CD8-positive, alpha-beta memory T cell (primary cell): ENCODE measurements at regions not wholly inside any gene's neighbourhood (a gene's known extent, or its start where the extent isn't known, plus 50 kb on each side); places are given as distances from the start of the nearest gene placed in this dataset.

Experiments
- CTCF ChIA-PET: fragments of 350-600 bp; sonication (Branson Sonifier 250); formaldehyde crosslinking; loops from one replicate; lab custom pipeline; 2021; ENCODE audit warnings: antibody characterized with exemption; lab: Charles Lee
- POLR2A ChIA-PET: fragments of 350-600 bp; sonication (Branson Sonifier 250); formaldehyde crosslinking; loops from one replicate; lab custom pipeline; 2021; ENCODE audit warnings: antibody characterized with exemption; lab: Charles Lee
- DNase-seq, 5 donors: peaks; one replicate each; pipeline versions ENCODE4 v3.0.0 to v3.0.0-alpha.2; 2020 to 2022; ENCODE audit warnings: mixed read lengths in 1 of 5
- H3K27ac ChIP-seq: one replicate; pipeline ENCODE4 v1.7.0; 2013; ENCODE audit warnings: low read depth, mild to moderate bottlenecking, low read length, moderate library complexity
- H3K27me3 ChIP-seq: 2 replicates; pipeline ENCODE4 v1.7.0; 2013; ENCODE audit warnings: low read length, mild to moderate bottlenecking; ENCODE audit not compliant: insufficient read depth, poor library complexity, severe bottlenecking
- H3K36me3 ChIP-seq: 2 replicates; pipeline ENCODE4 v1.7.0; 2013; ENCODE audit warnings: mild to moderate bottlenecking, low read length, moderate library complexity; ENCODE audit not compliant: insufficient read depth
- H3K4me1 ChIP-seq: 2 replicates; pipeline ENCODE4 v1.7.0; 2013; ENCODE audit warnings: mild to moderate bottlenecking, low read length, moderate library complexity; ENCODE audit not compliant: insufficient read depth
- H3K4me3 ChIP-seq: 2 replicates; pipeline ENCODE4 v1.7.0; 2013; ENCODE audit warnings: mild to moderate bottlenecking, low read length
- H3K9me3 ChIP-seq: 2 replicates; pipeline ENCODE4 v1.7.0; 2013; ENCODE audit warnings: mild to moderate bottlenecking, low read length
- H3K27ac Mint-ChIP-seq, 8 donors: one replicate each; pipeline ENCODE4 v1.8.0; 2020 to 2021; ENCODE audit warnings: mixed read lengths in 8 of 8, mild to moderate bottlenecking in 6 of 8, inconsistent platforms in 3 of 8, moderate library complexity in 3 of 8
- H3K27me3 Mint-ChIP-seq, 2 donors: one replicate each; pipeline ENCODE4 v1.8.0; 2020 to 2021; ENCODE audit warnings: mixed read lengths in 2 of 2, mild to moderate bottlenecking in 1 of 2, moderate library complexity in 1 of 2
- H3K36me3 Mint-ChIP-seq, 3 donors: one replicate each; pipeline ENCODE4 v1.8.0; 2020 to 2021; ENCODE audit warnings: mixed read lengths in 3 of 3, inconsistent platforms in 1 of 3, mild to moderate bottlenecking in 1 of 3
- H3K4me1 Mint-ChIP-seq, 3 donors: one replicate each; pipeline ENCODE4 v1.8.0; 2020 to 2021; ENCODE audit warnings: mixed read lengths in 3 of 3, inconsistent platforms in 1 of 3, mild to moderate bottlenecking in 1 of 3
- H3K4me3 Mint-ChIP-seq, 7 donors: one replicate each; pipeline ENCODE4 v1.8.0; 2020 to 2021; ENCODE audit warnings: mixed read lengths in 7 of 7, mild to moderate bottlenecking in 6 of 7, moderate library complexity in 4 of 7, inconsistent platforms in 2 of 7
- H3K9me3 Mint-ChIP-seq, 5 donors: one replicate each; pipeline ENCODE4 v1.8.0; 2020 to 2022; ENCODE audit warnings: mixed read lengths in 5 of 5, mild to moderate bottlenecking in 3 of 5, moderate library complexity in 2 of 5, inconsistent platforms in 1 of 5

DNA sequence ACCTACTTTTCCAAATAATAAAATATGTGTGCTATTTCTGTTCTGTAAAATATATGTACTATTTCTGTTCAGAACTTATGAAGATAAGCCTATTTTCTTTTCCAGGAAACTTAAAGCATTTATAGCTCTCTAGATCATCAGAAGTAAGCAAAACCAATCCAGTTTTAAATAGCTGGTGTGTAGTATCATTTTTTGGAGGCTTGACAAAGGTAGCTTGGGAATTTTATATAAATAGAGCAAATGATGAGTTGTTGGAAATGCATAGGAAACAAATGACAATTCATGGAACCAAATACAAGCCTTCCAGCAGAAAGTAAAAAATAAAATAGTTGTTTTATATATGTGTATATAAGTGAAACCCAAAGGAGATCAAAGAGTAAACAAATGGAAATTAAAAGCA, 1038.1 kb upstream of the ARRDC3 start:
- no peaks in the 10 kb centered on the region for H3K36me3 ChIP-seq
- peaks cover 0 to 21% (median 5%) of the 10 kb centered on the region in 5 donors for H3K9me3 Mint-ChIP-seq
- POLR2A ChIA-PET, result no interaction called here
- H3K4me3 ChIP-seq, result no peak overlapping the region
- H3K27ac ChIP-seq, result no peak overlapping the region
- CTCF ChIA-PET, result no interaction called here
- no peaks in the 10 kb centered on the region for H3K27me3 Mint-ChIP-seq
- DNase-seq, result no peak
- no peaks in the 10 kb centered on the region for H3K4me1 ChIP-seq
- no peak overlapping the region for H3K27ac Mint-ChIP-seq
- no peak overlapping the region for H3K4me3 Mint-ChIP-seq
- H3K27me3 ChIP-seq, result no peaks in the 10 kb centered on the region
- H3K36me3 Mint-ChIP-seq, result no peaks in the 10 kb centered on the region
- no peaks in the 10 kb centered on the region for H3K4me1 Mint-ChIP-seq
- H3K9me3 ChIP-seq, result no peaks in the 10 kb centered on the region

DNA sequence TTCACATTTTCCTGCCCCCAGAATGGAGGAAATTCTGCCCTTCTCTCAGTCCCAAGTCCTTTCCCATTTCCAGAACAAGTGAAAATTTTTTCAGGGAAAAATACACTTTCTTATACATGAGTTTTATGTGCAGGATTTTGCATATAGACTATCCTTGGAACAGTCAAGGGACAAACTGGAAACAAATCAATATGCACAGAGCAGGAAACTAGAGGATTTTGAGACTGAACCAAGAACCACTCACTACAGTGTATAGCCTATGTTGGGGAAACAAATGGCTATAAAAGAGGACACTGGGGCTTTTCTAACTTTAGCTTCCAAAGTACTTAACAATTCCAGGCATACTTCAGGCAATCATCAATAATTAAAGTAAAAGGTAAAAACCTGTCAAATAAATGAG, 1036.1 kb upstream of the ARRDC3 start:
- CTCF ChIA-PET, result no interaction called here

DNA sequence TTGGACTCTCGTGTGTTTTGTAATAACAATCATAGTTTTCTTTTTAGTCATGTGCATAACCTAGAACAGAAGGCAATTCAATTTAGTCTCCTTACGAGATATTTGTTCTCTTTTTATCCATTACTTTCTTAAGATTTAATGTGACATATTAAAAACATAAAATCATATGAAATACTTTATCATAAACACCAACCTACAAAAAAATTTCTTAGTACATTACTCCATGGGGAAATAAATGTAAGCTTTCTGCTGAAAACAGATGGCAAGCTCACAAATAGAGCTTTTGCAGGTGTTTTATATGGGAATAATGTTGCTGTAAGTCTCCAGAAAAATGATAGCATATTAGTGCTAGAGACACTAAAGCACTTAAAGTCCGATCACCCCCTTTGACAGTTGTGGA, 1035.2 kb upstream of the ARRDC3 start:
- no peaks in the 10 kb centered on the region for H3K4me1 Mint-ChIP-seq
- CTCF ChIA-PET, result no interaction called here

More for the DNA sequence above, 1036.1 kb upstream of the ARRDC3 start:
- Mint-ChIP-seq H3K4me3 (no peak overlapping the region), H3K27me3 (no peaks in the 10 kb centered on the region), H3K36me3 (no peaks in the 10 kb centered on the region), H3K27ac (no peak overlapping the region), H3K9me3 (peaks cover 0 to 27% (median 5%) of the 10 kb centered on the region in 5 donors), H3K4me1 (no peaks in the 10 kb centered on the region)
- no peak for DNase-seq
- Histone ChIP-seq H3K27ac (no peak overlapping the region), H3K9me3 (no peaks in the 10 kb centered on the region), H3K4me1 (no peaks in the 10 kb centered on the region), H3K36me3 (no peaks in the 10 kb centered on the region), H3K4me3 (no peak overlapping the region), H3K27me3 (no peaks in the 10 kb centered on the region)
- POLR2A ChIA-PET, result no interaction called here

DNA sequence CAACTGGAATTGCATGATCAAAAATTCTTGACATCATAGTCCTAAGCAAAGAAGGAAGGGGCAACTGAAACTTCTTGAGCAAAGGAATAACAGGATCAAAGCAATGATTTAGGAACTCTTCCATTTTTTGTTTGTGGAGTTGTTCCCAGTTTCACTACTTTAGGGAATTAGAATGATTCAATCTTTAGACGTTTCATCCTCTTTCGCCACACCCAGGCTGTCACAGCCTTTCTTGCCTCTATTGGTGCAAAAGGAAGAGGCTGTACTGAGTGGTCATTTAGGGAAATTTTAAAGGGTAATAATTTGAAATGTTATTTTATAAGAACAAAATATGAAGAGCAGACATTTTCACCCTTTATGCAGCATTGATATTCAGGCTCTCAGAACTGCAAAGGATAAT, 1026.0 kb upstream of the ARRDC3 start:
- H3K27ac ChIP-seq, result no peak overlapping the region
- no peak overlapping the region for H3K4me3 ChIP-seq
- H3K9me3 ChIP-seq, result no peaks in the 10 kb centered on the region
- DNase-seq, result no peak
- POLR2A ChIA-PET, result no interaction called here
- Mint-ChIP-seq H3K27me3 (no peaks in the 10 kb centered on the region), H3K4me1 (no peaks in the 10 kb centered on the region), H3K27ac (no peak overlapping the region), H3K36me3 (no peaks in the 10 kb centered on the region), H3K4me3 (no peak overlapping the region), H3K9me3 (peaks cover 0 to 7% (median 0%) of the 10 kb centered on the region in 5 donors)
- no peaks in the 10 kb centered on the region for H3K36me3 ChIP-seq
- H3K27me3 ChIP-seq, result no peaks in the 10 kb centered on the region
- no peaks in the 10 kb centered on the region for H3K4me1 ChIP-seq
- CTCF ChIA-PET, result no interaction called here

More for the DNA sequence above, 1035.2 kb upstream of the ARRDC3 start:
- H3K36me3 ChIP-seq, result no peaks in the 10 kb centered on the region
- POLR2A ChIA-PET, result no interaction called here
- H3K4me3 ChIP-seq, result no peak overlapping the region
- Mint-ChIP-seq H3K4me3 (no peak overlapping the region), H3K27me3 (no peaks in the 10 kb centered on the region), H3K9me3 (peaks cover 0 to 25% (median 4%) of the 10 kb centered on the region in 5 donors), H3K36me3 (no peaks in the 10 kb centered on the region), H3K27ac (no peak overlapping the region)
- H3K27me3 ChIP-seq, result no peaks in the 10 kb centered on the region
- H3K4me1 ChIP-seq, result no peaks in the 10 kb centered on the region
- no peak overlapping the region for H3K27ac ChIP-seq
- H3K9me3 ChIP-seq, result no peaks in the 10 kb centered on the region
- DNase-seq, result no peak

DNA sequence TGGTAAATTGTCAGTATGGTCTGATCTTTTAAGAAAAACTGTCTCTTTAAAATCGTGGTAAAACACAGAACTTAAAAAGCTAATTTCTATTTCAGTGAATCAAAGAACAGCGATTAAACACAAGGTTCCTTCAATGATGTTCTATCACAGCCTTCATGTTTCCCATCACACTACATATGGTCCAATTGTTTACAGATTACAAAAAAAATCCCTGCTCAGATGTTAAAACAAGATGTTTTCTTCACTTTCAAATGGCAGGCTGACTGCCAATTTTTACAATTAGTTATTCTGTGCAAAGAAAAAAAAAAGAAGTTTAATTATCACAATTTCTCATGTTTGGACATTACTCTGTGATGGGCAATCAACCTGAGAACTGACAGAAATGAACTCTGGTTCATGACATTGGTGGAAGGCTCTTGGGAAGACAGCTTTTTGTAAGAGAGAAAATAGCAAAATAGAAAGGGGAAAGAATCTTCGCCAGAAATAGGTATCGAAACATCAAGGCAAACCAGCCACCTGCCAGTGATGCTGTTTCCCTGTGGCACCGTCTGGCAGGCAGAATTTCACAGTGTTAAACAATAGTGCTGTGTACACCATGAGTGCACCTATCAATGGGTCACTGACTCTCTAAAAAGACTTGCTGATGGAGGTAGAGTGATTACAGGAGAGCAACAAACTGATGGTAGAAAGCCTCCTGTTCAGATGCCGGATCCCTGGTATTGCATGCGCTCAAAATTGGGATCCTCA, 1020.0 kb upstream of the ARRDC3 start:
- Mint-ChIP-seq H3K4me1 (no peaks in the 10 kb centered on the region), H3K9me3 (peaks cover 0 to 10% (median 2%) of the 10 kb centered on the region in 5 donors), H3K36me3 (no peaks in the 10 kb centered on the region), H3K27ac (no peak overlapping the region), H3K4me3 (no peak overlapping the region), H3K27me3 (no peaks in the 10 kb centered on the region)
- no peaks in the 10 kb centered on the region for H3K36me3 ChIP-seq
- H3K4me3 ChIP-seq, result no peak overlapping the region
- POLR2A ChIA-PET, result no interaction called here
- no peaks in the 10 kb centered on the region for H3K9me3 ChIP-seq
- no peak for DNase-seq
- H3K27me3 ChIP-seq, result no peaks in the 10 kb centered on the region
- CTCF ChIA-PET, result no interaction called here
- H3K4me1 ChIP-seq, result no peaks in the 10 kb centered on the region
- no peak overlapping the region for H3K27ac ChIP-seq

DNA sequence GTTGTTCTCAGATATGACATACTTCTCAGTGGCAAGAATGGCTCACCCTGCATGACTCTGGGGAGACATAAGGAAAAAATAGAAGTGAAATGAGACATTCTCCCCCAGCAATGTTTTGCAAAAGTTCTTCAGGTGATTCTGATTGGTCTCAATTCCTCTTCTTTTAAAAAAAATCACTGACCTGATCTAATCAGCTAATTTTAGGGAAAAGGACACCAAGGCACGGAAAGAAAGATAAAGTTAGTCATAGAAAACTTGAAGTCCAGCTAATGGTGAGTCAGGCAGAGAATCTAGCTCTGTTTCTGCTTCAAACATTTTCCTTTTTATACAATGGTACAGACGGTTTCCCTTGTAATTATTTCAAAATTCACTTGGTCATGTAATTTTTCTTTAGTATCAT, 1018.9 kb upstream of the ARRDC3 start:
- CTCF ChIA-PET, result no interaction called here
- no peak overlapping the region for H3K4me3 Mint-ChIP-seq

DNA sequence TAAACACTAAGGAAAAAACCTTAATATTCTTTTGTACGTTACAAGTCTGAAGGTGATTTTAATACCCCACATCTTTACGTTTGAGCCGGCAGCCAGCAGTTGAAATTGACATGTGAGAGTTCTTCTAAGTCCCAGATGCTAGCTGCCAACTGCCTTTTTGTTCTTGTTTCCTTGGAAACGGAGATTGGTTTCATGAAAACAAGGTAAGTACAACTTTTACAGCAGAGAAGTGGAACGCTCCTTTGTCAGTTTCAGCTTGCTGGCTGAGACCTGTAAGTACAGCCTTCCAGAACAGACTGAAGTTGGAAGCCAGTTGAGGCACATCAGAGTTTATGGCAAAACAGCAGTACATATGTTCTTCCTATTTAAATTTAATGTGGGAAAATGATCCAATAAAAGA, 1018.4 kb upstream of the ARRDC3 start:
- Histone ChIP-seq H3K4me1 (no peaks in the 10 kb centered on the region), H3K27ac (no peak overlapping the region), H3K4me3 (no peak overlapping the region), H3K27me3 (no peaks in the 10 kb centered on the region), H3K9me3 (no peaks in the 10 kb centered on the region), H3K36me3 (no peaks in the 10 kb centered on the region)
- Mint-ChIP-seq H3K9me3 (peaks cover 0 to 7% (median 2%) of the 10 kb centered on the region in 5 donors), H3K27me3 (no peaks in the 10 kb centered on the region), H3K36me3 (no peaks in the 10 kb centered on the region), H3K4me3 (no peak overlapping the region), H3K27ac (no peak overlapping the region), H3K4me1 (no peaks in the 10 kb centered on the region)
- ChIA-PET POLR2A (no interaction called here), CTCF (no interaction called here)
- DNase-seq, result no peak

More for the DNA sequence above, 1018.9 kb upstream of the ARRDC3 start:
- no peak for DNase-seq
- Histone ChIP-seq H3K4me1 (no peaks in the 10 kb centered on the region), H3K4me3 (no peak overlapping the region), H3K27ac (no peak overlapping the region), H3K36me3 (no peaks in the 10 kb centered on the region), H3K27me3 (no peaks in the 10 kb centered on the region), H3K9me3 (no peaks in the 10 kb centered on the region)
- no peaks in the 10 kb centered on the region for H3K36me3 Mint-ChIP-seq
- POLR2A ChIA-PET, result no interaction called here
- H3K27me3 Mint-ChIP-seq, result no peaks in the 10 kb centered on the region
- H3K4me1 Mint-ChIP-seq, result no peaks in the 10 kb centered on the region
- H3K27ac Mint-ChIP-seq, result no peak overlapping the region
- peaks cover 0 to 7% (median 2%) of the 10 kb centered on the region in 5 donors for H3K9me3 Mint-ChIP-seq

DNA sequence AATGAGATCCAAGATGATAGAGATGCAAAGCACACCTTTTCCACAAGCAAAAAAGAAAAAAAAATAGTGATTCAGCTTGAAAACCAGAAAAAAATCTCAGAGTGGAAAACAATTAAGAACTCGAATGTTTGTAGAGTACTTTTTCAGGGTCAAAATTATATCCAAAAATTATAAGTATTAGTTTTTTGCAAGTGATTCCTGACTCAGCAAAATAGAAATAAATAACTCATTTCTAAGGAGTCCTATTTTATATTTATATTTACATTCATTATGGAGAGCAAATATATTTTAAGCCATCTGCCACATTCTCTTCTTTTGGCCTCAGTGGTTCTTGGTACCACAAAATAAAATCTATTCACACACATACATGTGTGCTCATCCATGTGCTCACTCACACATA, 1011.8 kb upstream of the ARRDC3 start:
- ChIA-PET POLR2A (no interaction called here), CTCF (no interaction called here)
- no peak for DNase-seq
- no peaks in the 10 kb centered on the region for H3K27me3 ChIP-seq
- H3K4me1 Mint-ChIP-seq, result no peaks in the 10 kb centered on the region
- no peaks in the 10 kb centered on the region for H3K9me3 ChIP-seq
- H3K9me3 Mint-ChIP-seq, result peaks cover 0 to 12% (median 0%) of the 10 kb centered on the region in 5 donors
- H3K4me1 ChIP-seq, result no peaks in the 10 kb centered on the region
- no peaks in the 10 kb centered on the region for H3K36me3 Mint-ChIP-seq
- H3K36me3 ChIP-seq, result no peaks in the 10 kb centered on the region
- no peak overlapping the region for H3K4me3 Mint-ChIP-seq
- no peak overlapping the region for H3K27ac ChIP-seq
- H3K27me3 Mint-ChIP-seq, result no peaks in the 10 kb centered on the region
- H3K27ac Mint-ChIP-seq, result no peak overlapping the region
- H3K4me3 ChIP-seq, result no peak overlapping the region
